ENCODE measurements at regions not wholly inside any gene's neighbourhood (a gene's known extent, or its start where the extent isn't known, plus 50 kb on each side); places are given as distances from the start of the nearest gene placed in this dataset.
"Not testable (repeated sequence)": the region's sequence is repeated elsewhere in the genome, so short reads cannot be mapped to it uniquely, and the experiment has no call there.

GRCh38 chr2:116935097-116935814 is 879.2 kb upstream of the DDX18 start:
- no peak for DNase-seq

GRCh38 chr2:116948258-116948657 is 866.2 kb upstream of the DDX18 start:
- DNase-seq: no peak

DNA sequence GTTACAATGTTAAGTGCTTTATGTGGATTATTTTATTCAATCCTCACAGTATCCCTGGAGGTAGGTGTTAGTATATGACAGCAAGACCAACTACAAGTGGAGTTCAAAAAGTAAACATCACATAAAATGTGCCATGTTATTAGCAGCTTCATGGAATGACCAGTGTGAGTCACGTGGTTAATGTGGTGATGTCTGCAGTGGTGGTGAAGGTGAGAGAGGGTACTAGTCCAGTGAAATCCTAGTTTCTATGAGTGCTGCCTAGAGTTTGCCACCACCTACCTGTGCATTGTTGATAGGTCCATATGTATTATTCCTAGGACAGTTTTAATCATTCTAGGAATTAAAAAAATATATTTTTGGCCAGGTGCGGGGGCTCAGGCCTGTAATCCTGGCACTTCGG is 865.2 kb upstream of the DDX18 start:
- no peak for DNase-seq

GRCh38 chr2:116952254-116952653 is 862.2 kb upstream of the DDX18 start:
- no peak for DNase-seq

GRCh38 chr2:116955646-116956045 is 858.8 kb upstream of the DDX18 start:
- DNase-seq: no peak

- DNase-seq: no peak
Observed at GRCh38 chr2:116975608-116976007, 838.9 kb upstream of the DDX18 start.

- no peak for DNase-seq
Observed at GRCh38 chr2:116979916-116980764, 834.4 kb upstream of the DDX18 start.

DNA sequence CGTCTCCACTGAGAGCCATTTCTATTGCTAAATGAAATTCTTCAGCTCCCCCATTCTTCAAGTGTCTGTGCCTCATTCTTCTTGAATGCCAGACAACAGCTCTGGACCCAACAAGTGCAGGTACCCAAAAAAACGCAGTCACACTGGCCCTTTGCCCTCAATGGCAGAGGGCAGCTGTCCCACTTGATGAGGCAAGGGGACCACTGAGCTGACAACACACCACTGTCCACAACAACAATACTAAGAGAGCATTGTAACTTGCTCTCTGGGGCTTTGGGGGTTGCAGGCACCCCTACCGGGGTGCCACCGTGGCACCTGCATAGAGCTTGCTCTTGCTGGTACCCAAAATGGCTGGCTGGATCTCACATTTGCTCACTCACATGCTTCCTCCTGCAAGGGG is 827.0 kb upstream of the DDX18 start:
- no peak for DNase-seq

DNA sequence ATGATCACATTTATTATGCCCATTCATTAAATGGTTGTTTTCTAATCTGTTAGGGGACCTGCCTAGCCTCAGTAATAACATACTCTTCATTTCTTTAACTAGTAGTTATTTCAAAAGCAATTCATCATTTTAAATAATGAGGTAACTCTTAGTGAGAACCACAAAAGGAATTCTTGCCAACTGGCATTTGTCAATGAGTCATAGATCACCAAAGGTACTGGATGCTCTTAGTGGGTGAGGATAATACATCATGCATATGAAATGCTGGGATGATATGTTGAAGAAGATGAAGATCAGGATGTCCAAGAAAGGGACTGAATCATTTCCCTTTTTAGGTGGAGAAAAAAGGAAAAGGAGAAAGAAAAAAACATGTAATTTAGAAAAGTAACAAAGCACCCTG is 826.2 kb upstream of the DDX18 start:
- DNase-seq: no peak

DNA sequence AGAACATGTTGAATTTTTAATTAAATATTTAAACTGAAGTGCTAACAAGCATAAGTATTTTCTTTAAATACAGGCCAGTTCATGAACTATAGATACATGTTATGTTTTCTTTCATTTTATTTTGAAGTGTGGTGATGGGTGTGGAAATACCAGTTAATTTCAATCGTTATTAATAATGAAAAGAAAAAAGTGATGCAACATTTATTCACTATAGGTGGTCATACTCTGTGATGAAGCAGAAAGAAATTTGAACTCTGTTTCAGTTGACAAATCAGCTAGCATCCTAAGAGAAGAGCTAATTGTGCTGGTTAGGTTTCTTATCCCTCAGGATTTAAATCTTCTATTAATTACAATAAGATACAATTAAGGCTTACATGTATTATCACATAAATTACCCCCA is 795.1 kb upstream of the DDX18 start:
- DNase-seq: no peak

GRCh38 chr2:117027646-117028045 is 786.8 kb upstream of the DDX18 start:
- DNase-seq: no peak

GRCh38 chr2:117028708-117029107 is 785.8 kb upstream of the DDX18 start:
- not testable (repeated sequence) for DNase-seq

GRCh38 chr2:117055499-117056375 is 758.8 kb upstream of the DDX18 start:
- no peak for DNase-seq

DNA sequence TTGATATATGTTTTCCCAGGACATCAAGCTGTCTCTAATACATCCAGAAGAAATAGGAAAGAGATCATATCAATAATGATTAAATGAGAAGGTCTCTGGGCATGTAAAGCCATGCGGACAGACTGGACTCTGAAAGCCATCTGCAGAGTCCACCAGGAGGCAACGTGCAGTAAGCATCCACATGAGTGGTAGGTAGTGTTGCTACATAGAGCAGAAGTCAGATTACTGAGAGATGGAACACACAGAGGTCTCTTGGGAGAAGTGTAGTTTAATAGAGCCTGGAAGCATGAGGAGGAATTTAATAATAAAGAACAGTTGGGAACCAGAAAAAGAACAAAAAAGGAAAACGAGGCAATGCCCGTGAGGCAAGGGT is 758.1 kb upstream of the DDX18 start:
- no peak for DNase-seq

DNA sequence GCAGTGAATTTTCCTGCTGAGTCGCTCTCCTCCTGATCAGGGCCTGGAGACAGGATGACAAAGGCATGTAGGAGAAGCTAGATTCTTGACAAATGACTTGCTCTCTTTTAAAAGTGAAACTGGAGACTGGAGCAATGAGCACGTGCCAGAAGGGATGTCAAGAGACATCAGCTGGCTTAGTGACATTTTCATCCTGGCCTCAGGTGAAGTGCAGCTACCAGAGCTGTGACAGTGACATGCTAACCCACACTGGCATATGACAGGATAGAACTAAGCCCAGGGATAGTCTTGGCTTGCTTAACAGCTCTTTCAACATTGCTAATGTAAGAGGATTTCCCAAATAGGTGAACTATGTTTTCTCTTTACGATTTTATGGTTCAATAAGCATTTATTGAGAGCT is 757.5 kb upstream of the DDX18 start:
- DNase-seq: no peak

DNA sequence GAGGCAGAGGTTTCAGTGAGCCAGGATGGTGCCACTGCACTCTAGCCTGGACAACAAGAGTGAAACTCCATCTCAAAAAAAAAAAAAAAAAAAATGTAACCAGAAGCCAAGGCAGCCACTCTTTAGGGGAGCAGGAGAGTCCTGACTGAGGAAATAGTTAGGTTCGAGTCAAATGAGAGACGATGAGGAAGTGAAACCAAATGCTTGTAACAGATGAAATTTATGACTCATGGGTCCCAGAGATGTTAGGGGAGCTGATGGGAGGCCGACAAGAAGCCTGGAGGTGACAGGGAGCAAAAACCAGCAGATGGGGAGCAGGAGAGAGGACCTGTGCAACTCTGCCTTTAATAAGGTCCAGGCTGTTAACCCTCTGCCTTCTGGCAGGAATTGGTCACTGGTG is 756.1 kb upstream of the DDX18 start:
- DNase-seq: no peak

DNA sequence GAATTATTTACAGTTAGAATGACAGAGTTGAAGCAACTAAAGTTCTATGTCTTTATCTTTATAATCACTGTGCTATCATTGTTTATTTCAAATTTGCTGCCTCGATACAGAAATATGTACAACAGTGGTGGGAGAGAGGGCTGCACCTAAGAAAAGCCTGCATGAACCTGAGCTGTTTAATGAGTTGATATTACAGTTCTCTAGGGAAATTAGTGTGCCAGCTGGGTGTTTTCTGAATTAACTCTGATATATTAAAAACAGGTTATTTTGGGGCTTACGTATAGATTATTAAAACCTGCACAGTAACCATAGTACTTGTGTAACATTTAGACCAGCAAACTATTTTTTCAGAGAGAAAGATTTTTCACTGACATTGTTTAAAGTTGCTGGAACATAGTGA is 750.5 kb upstream of the DDX18 start:
- DNase-seq: no peak

GRCh38 chr2:117065912-117066311 is 748.6 kb upstream of the DDX18 start:
- no peak for DNase-seq

DNA sequence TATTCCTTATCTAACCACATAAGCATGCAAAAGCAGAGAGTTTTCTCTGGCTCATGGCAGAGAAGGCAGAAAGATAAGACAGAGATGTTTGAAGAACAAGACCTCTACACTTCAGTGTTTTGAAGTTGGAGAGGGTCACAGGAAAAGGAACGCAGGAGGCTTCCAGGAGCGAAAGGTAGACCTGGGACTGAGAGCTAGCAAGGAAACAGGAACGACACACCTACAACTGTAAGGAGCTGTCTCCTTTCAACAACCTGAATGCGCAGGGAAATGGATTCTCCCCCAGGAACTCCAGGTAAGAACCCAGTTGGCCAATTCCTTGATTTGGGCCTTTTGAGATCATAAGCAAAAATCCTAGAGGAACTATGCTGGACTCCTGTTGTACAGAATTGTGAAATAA is 746.6 kb upstream of the DDX18 start:
- no peak for DNase-seq

GRCh38 chr2:117068371-117068770 is 746.1 kb upstream of the DDX18 start:
- DNase-seq: no peak

DNA sequence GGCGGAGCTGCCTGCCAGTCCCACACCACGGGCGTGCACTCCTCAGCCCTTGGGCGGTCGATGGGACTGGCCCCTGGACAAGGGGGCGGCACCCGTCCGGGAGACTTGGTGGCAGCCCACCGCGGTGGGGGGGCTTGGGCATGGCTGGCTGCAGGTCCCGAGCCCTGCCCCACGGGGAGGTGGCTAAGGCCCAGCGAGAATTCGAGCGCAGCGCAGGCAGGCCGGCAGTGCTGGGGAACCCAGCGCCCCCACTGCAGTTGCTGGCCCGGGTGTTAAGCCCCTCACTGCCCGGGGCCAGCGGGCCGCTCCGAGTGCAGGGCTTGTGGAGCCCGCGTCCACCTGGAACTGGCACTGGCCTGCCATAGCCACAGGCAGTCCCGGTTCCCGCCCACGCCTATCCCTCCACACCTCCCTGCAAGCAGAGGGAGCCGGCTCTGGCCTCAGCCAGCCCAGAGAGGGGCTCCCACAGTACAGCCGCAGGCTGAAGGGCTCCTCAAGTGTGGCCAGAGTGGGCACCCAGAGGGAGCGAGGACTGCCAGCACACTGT is 742.9 kb upstream of the DDX18 start:
- no peak for DNase-seq

- DNase-seq: no peak
Observed at GRCh38 chr2:117074756-117075155, 739.7 kb upstream of the DDX18 start.

GRCh38 chr2:117085256-117085655 is 729.2 kb upstream of the DDX18 start:
- DNase-seq: no peak
